Smooth muscle cell (in vitro differentiated cells): ENCODE measurements at regions not wholly inside any gene's neighbourhood (a gene's known extent, or its start where the extent isn't known, plus 50 kb on each side); places are given as distances from the start of the nearest gene placed in this dataset.

ENCODE experiments used
- DNase-seq: peaks from one replicate; lab custom pipeline; 2025; ENCODE audit not compliant: unreplicated experiment; lab: John Stamatoyannopoulos, UW
- H2AFZ ChIP-seq: fragments of 200-600 bp; sonication (generic); 2 replicates; pipeline ENCODE4 v1.6.0; 2016; ENCODE audit warnings: antibody characterized with exemption, low read depth, mild to moderate bottlenecking
- H3F3A ChIP-seq: fragments of 200-600 bp; sonication (generic); 2 replicates; pipeline ENCODE4 v1.6.0; 2017; ENCODE audit warnings: antibody characterized with exemption, low read depth
- H3K27ac ChIP-seq: fragments of 200-600 bp; sonication (generic); 2 replicates; pipeline ENCODE4 v1.5.1; 2016; ENCODE audit warnings: low read depth, mild to moderate bottlenecking
- H3K27me3 ChIP-seq: fragments of 200-600 bp; sonication (generic); 2 replicates; pipeline ENCODE4 v1.6.1; 2016; ENCODE audit warnings: low read depth, mild to moderate bottlenecking
- H3K36me3 ChIP-seq: fragments of 200-600 bp; sonication (generic); 2 replicates; pipeline ENCODE4 v1.5.1; 2016; ENCODE audit warnings: low read depth
- H3K4me1 ChIP-seq: fragments of 200-600 bp; sonication (generic); 2 replicates; pipeline ENCODE4 v1.5.1; 2016; ENCODE audit warnings: low read depth
- H3K4me2 ChIP-seq: fragments of 200-600 bp; sonication (generic); 2 replicates; pipeline ENCODE4 v1.6.0; 2016; ENCODE audit warnings: mild to moderate bottlenecking
- H3K4me3 ChIP-seq: fragments of 200-600 bp; sonication (generic); 2 replicates; pipeline ENCODE4 v1.5.1; 2016; ENCODE audit warnings: mild to moderate bottlenecking
- H3K79me2 ChIP-seq: fragments of 200-600 bp; sonication (generic); 2 replicates; pipeline ENCODE4 v1.6.0; 2016; ENCODE audit warnings: low read depth, mild to moderate bottlenecking
- H3K9ac ChIP-seq: fragments of 200-600 bp; sonication (generic); 2 replicates; pipeline ENCODE4 v1.6.0; 2016; ENCODE audit warnings: low read depth
- H3K9me3 ChIP-seq: fragments of 200-600 bp; sonication (generic); replicated peaks from 2 replicates; pipeline ENCODE4 v1.5.1; 2016; ENCODE audit warnings: low read depth
- H4K20me1 ChIP-seq: fragments of 200-600 bp; sonication (generic); 2 replicates; pipeline ENCODE4 v1.6.0; 2016; ENCODE audit warnings: low read depth
- WGBS: methylation state at CpG from one replicate; pipeline ENCODE4 v1.1.7; 2016; ENCODE audit warnings: low lambda C conversion rate; 5-methylcytosine and 5-hydroxymethylcytosine counted together
- TF ChIP-seq, protein P1 (sequence below): fragments of 200-600 bp; sonication (generic); IDR thresholded peaks from 2 replicates; pipeline ENCODE4 v1.5.1; 2017; ENCODE audit warnings: borderline replicate concordance, mild to moderate bottlenecking, antibody characterized with exemption; ENCODE audit not compliant: insufficient read depth, poor library complexity, severe bottlenecking

DNA sequence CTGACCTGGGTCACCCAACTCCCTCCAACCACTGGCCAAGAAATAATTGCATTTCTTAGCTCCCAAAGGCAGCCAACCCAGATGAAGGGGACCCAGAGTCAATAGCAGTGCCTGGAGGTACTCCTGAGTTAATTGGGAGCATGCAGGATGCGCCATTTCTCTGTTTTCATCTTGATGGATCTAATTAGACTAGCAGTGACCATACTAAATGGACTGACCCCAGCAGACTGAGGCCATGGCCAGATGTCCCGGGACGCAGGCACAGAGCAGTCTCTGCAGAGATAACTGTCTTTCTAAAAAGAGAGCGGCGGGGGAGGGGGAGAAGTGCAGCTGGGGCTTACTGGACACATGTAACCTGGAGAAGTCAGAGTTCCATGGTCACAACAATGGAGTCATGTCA, 53.2 kb upstream of the CMKLR1 start:
- Histone ChIP-seq H3K4me2 (no peak overlapping the region), H3K27ac (no peak overlapping the region), H3K9me3 (no peaks in the 10 kb centered on the region), H3K4me3 (no peak overlapping the region), H2AFZ (no peak overlapping the region), H4K20me1 (no peaks in the 10 kb centered on the region), H3K79me2 (no peaks in the 10 kb centered on the region), H3F3A (no peaks in the 10 kb centered on the region), H3K9ac (no peak overlapping the region), H3K36me3 (no peaks in the 10 kb centered on the region), H3K27me3 (no peaks in the 10 kb centered on the region), H3K4me1 (no peaks in the 10 kb centered on the region)
- WGBS: 93% methylated on average over 5 of the region's 5 CpGs
- TF ChIP-seq, protein P1, sequence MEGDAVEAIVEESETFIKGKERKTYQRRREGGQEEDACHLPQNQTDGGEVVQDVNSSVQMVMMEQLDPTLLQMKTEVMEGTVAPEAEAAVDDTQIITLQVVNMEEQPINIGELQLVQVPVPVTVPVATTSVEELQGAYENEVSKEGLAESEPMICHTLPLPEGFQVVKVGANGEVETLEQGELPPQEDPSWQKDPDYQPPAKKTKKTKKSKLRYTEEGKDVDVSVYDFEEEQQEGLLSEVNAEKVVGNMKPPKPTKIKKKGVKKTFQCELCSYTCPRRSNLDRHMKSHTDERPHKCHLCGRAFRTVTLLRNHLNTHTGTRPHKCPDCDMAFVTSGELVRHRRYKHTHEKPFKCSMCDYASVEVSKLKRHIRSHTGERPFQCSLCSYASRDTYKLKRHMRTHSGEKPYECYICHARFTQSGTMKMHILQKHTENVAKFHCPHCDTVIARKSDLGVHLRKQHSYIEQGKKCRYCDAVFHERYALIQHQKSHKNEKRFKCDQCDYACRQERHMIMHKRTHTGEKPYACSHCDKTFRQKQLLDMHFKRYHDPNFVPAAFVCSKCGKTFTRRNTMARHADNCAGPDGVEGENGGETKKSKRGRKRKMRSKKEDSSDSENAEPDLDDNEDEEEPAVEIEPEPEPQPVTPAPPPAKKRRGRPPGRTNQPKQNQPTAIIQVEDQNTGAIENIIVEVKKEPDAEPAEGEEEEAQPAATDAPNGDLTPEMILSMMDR: no peak
- no peak for DNase-seq

DNA sequence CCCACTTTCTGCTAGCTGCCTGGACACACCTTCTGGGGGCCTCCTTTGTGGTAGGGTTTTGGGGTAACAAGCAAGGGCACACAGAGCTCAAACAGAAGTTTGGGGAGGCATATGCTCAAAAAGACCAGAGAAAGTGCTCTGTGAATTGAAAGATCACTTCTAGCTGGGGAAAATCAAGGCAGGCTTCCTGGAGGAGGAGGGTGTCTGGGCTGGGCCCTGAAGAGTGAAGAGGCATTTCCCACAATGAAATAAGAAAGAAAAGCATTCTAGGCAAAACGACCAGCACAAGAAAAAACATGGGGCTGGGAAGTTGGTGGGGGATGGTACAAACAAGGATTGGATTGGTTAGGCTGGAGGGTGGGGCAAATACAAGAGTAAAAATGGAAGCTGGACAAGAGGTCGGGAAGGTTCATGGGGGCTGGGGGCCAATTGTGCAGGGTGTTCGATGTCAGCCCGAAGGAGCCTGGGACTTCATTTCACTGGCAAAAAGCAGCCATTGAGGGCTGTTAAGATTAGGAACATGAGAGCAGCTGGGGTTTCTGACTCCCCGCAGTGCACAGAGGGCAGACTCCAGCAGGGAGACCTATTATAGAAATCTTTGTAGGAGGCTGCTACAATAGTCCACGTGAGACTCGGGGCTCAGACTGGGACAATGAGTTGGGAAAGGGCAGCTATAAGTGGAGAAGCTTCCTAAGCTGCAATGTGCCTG, 51.5 kb upstream of the CMKLR1 start:
- Histone ChIP-seq H3K79me2 (no peaks in the 10 kb centered on the region), H3K9me3 (no peaks in the 10 kb centered on the region), H2AFZ (no peak overlapping the region), H3F3A (no peaks in the 10 kb centered on the region), H3K4me2 (no peak overlapping the region), H3K36me3 (no peaks in the 10 kb centered on the region), H4K20me1 (no peaks in the 10 kb centered on the region), H3K9ac (no peak overlapping the region), H3K4me3 (no peak overlapping the region), H3K27me3 (no peaks in the 10 kb centered on the region), H3K27ac (no peak overlapping the region), H3K4me1 (no peaks in the 10 kb centered on the region)
- no peak for DNase-seq
- 63% methylated on average over 7 of the region's 7 CpGs for WGBS
- TF ChIP-seq, protein P1: no peak

DNA sequence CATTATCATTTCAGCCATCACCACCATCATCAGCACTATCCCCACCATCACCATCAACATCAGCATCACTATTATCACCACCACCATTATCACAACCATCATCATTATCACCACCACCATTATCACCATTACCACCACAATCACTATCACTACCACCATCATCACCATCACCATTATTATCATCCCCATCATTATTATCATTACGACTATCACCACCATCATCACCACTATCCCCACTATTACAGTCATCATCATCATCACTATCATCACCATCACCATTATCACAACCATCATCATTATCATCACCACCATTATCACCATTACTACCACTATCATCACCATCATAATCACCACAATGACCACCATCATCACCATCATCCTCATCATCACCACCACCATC, 50.4 kb upstream of the CMKLR1 start:
- Histone ChIP-seq H3K9me3 (no peaks in the 10 kb centered on the region), H3K4me3 (no peak overlapping the region), H3K4me2 (no peak overlapping the region), H4K20me1 (no peaks in the 10 kb centered on the region), H3K36me3 (no peaks in the 10 kb centered on the region), H2AFZ (no peak overlapping the region), H3F3A (no peaks in the 10 kb centered on the region), H3K9ac (no peak overlapping the region), H3K27ac (no peak overlapping the region), H3K4me1 (no peaks in the 10 kb centered on the region), H3K79me2 (no peaks in the 10 kb centered on the region), H3K27me3 (no peaks in the 10 kb centered on the region)
- no peak for DNase-seq
- 85% methylated on average over 1 of the region's 1 CpG for WGBS
- TF ChIP-seq, protein P1: no peak
